K562 (cell line): ENCODE measurements at regions not wholly inside any gene's neighbourhood (a gene's known extent, or its start where the extent isn't known, plus 50 kb on each side); places are given as distances from the start of the nearest gene placed in this dataset.

ENCODE experiments used
- AFF1 ChIP-seq, 2 experiments: fragments of 450-650 bp; IDR thresholded peaks; 2 replicates each; pipeline ENCODE4 v1.6.1; 2018; ENCODE audit warnings: mild to moderate bottlenecking in 2 of 2, low read depth in 1 of 2; ENCODE audit not compliant: partially characterized antibody in 2 of 2
- C11orf30 ChIP-seq: fragments of 450-650 bp; IDR thresholded peaks from 2 replicates; pipeline ENCODE4 v1.6.1; 2016; ENCODE audit warnings: low read depth, mild to moderate bottlenecking
- NFE2 ChIP-seq: IDR thresholded peaks from 2 replicates; pipeline ENCODE4 v1.6.1; 2014; ENCODE audit warnings: antibody characterized with exemption, low read depth
- NR2C2 ChIP-seq, 2 experiments: fragments of 200-800 bp in 1 of 2; sonication (Bioruptor generic) in 1 of 2; sonication (generic) in 1 of 2; formaldehyde crosslinking in 1 of 2; IDR thresholded peaks; 2 replicates each; pipeline versions ENCODE4 v1.6.1 to v1.8.0; 2016 to 2022; ENCODE audit warnings: mild to moderate bottlenecking in 1 of 2, missing compliant biosample characterization in 1 of 2, missing genetic modification characterization in 1 of 2, missing genetic modification reagents in 1 of 2
- TFE3 ChIP-seq: fragments of 450-650 bp; formaldehyde crosslinking; IDR thresholded peaks from 2 replicates; pipeline ENCODE4 v1.4.0; 2020; ENCODE audit warnings: mild to moderate bottlenecking, mixed read lengths
- TGIF2 ChIP-seq: sonication (generic); formaldehyde crosslinking; IDR thresholded peaks from 2 replicates; pipeline ENCODE4 v1.8.1; 2022; ENCODE audit warnings: mild to moderate bottlenecking, missing genetic modification reagents, moderate library complexity
- ZNF143 ChIP-seq: sonication (generic); formaldehyde crosslinking; IDR thresholded peaks from 2 replicates; pipeline ENCODE4 v1.9.0; 2022; ENCODE audit warnings: mild to moderate bottlenecking, missing genetic modification reagents
- ZNF316 ChIP-seq: fragments of 450-650 bp; IDR thresholded peaks from 2 replicates; pipeline ENCODE4 v1.6.1; 2016

GRCh38 chr5:89255845-89256463 is 373.0 kb upstream of the MEF2C start (continued):
- TF ChIP-seq AFF1 (IDR thresholded peaks at IDR 0.05; ENCODE audit: low read depth in 1 of 2, partially characterized antibody in 2 of 2) (peak in 1 of 2 experiments; percentile 37), NR2C2 (CRISPR knock-in tag; IDR thresholded peaks at IDR 0.05) (no peak), NR2C2 (tag; IDR thresholded peaks at IDR 0.05) (peak; percentile 61), TGIF2 (no peak), NFE2 (peak; percentile 82), ZNF316 (peak; percentile 94), C11orf30 (peak; percentile 87), TFE3 (CRISPR knock-in tag) (peak; percentile 94), ZNF143 (CRISPR knock-in tag) (peak; percentile 81)
- TF ChIP-seq, all 486 proteins: peak for 21
